ENCODE measurements at regions not wholly inside any gene's neighbourhood (a gene's known extent, or its start where the extent isn't known, plus 50 kb on each side); places are given as distances from the start of the nearest gene placed in this dataset.
A peak's percentile ranks its signal among the peaks of the same experiment; 100 is the strongest.

- no peak overlapping the region for H2AFZ ChIP-seq (ENCODE audit: low read depth, low read length)
- no peak overlapping the region for H3K4me3 ChIP-seq (ENCODE audit: low read depth in 1 of 2, low read length in 2 of 2)
- no peaks in the 10 kb centered on the region for H4K20me1 ChIP-seq (ENCODE audit: insufficient read depth, low read length)
- H3K4me1 ChIP-seq (ENCODE audit: insufficient read depth, low read length) = no peaks in the 10 kb centered on the region
- no peak overlapping the region for H3K4me2 ChIP-seq (ENCODE audit: insufficient read depth, low read length)
- H3K27ac ChIP-seq (ENCODE audit: low read length) = no peak overlapping the region
- DNase-seq (no peak), ATAC-seq (ENCODE audit: insufficient read depth, low read depth) (peak; percentile 31; the same call in 1 of the 3 replicates)
- no peak overlapping the region for H3K9ac ChIP-seq (ENCODE audit: low read depth, low read length)
- no peaks in the 10 kb centered on the region for H3K36me3 ChIP-seq (ENCODE audit: insufficient read depth, low read length)
- no peaks in the 10 kb centered on the region for H3K79me2 ChIP-seq (ENCODE audit: insufficient read depth, low read length)
- no peaks in the 10 kb centered on the region for H3K27me3 ChIP-seq (ENCODE audit: insufficient read depth, low read length, poor library complexity)
- H3K9me3 ChIP-seq (ENCODE audit: insufficient read depth, low read length, severe bottlenecking) = no peaks in the 10 kb centered on the region
- no peak for TF ChIP-seq EZH2 (IDR thresholded peaks at IDR 0.05; ENCODE audit: borderline replicate concordance, low read depth, low read length, severe bottlenecking)
- TF ChIP-seq CTCF (IDR thresholded peaks at IDR 0.05; ENCODE audit: borderline replicate concordance, extremely low read depth, low read length, poor library complexity, severe bottlenecking) = peak; percentile 28
Observed at GRCh38 chr13:106382534-106382933, 152.9 kb downstream of the EFNB2 start.

GRCh38 chr13:106381091-106381490 is 154.4 kb downstream of the EFNB2 start:
- no peak for DNase-seq
- Histone ChIP-seq H3K27me3 (ENCODE audit: insufficient read depth, low read length, poor library complexity) (no peaks in the 10 kb centered on the region), H3K36me3 (ENCODE audit: insufficient read depth, low read length) (no peaks in the 10 kb centered on the region), H3K79me2 (ENCODE audit: insufficient read depth, low read length) (no peaks in the 10 kb centered on the region), H3K4me2 (ENCODE audit: insufficient read depth, low read length) (no peak overlapping the region), H4K20me1 (ENCODE audit: insufficient read depth, low read length) (no peaks in the 10 kb centered on the region; the same call in 1 of the 2 replicates), H3K4me1 (ENCODE audit: insufficient read depth, low read length) (no peaks in the 10 kb centered on the region), H2AFZ (ENCODE audit: low read depth, low read length) (no peak overlapping the region), H3K9me3 (ENCODE audit: insufficient read depth, low read length, severe bottlenecking) (no peaks in the 10 kb centered on the region), H3K9ac (ENCODE audit: low read depth, low read length) (no peak overlapping the region), H3K27ac (ENCODE audit: low read length) (no peak overlapping the region), H3K4me3 (ENCODE audit: low read depth in 1 of 2, low read length in 2 of 2) (no peak overlapping the region)
- TF ChIP-seq CTCF (IDR thresholded peaks at IDR 0.05; ENCODE audit: borderline replicate concordance, extremely low read depth, low read length, poor library complexity, severe bottlenecking) (no peak), EZH2 (IDR thresholded peaks at IDR 0.05; ENCODE audit: borderline replicate concordance, low read depth, low read length, severe bottlenecking) (no peak)
- ATAC-seq (ENCODE audit: insufficient read depth, low read depth) = no peak

- no peak overlapping the region for H2AFZ ChIP-seq (ENCODE audit: low read depth, low read length)
- H3K4me1 ChIP-seq (ENCODE audit: insufficient read depth, low read length) = peaks cover 15% of the 10 kb centered on the region
- H3K27me3 ChIP-seq (ENCODE audit: insufficient read depth, low read length, poor library complexity) = no peaks in the 10 kb centered on the region
- no peaks in the 10 kb centered on the region for H3K36me3 ChIP-seq (ENCODE audit: insufficient read depth, low read length)
- H3K4me2 ChIP-seq (ENCODE audit: insufficient read depth, low read length) = no peak overlapping the region
- H3K4me3 ChIP-seq (ENCODE audit: low read depth in 1 of 2, low read length in 2 of 2) = no peak overlapping the region
- no peaks in the 10 kb centered on the region for H3K79me2 ChIP-seq (ENCODE audit: insufficient read depth, low read length)
- H3K9me3 ChIP-seq (ENCODE audit: insufficient read depth, low read length, severe bottlenecking) = no peaks in the 10 kb centered on the region
- H4K20me1 ChIP-seq (ENCODE audit: insufficient read depth, low read length) = no peaks in the 10 kb centered on the region; the same call in 1 of the 2 replicates
- ATAC-seq (ENCODE audit: insufficient read depth, low read depth) = no peak
- TF ChIP-seq EZH2 (IDR thresholded peaks at IDR 0.05; ENCODE audit: borderline replicate concordance, low read depth, low read length, severe bottlenecking) = no peak
- no peak for TF ChIP-seq CTCF (IDR thresholded peaks at IDR 0.05; ENCODE audit: borderline replicate concordance, extremely low read depth, low read length, poor library complexity, severe bottlenecking)
- H3K9ac ChIP-seq (ENCODE audit: low read depth, low read length) = no peak overlapping the region
- DNase-seq = no peak
- H3K27ac ChIP-seq (ENCODE audit: low read length) = no peak overlapping the region
Observed at GRCh38 chr13:106377931-106378662, 157.4 kb downstream of the EFNB2 start.
